ENCODE measurements at regions not wholly inside any gene's neighbourhood (a gene's known extent, or its start where the extent isn't known, plus 50 kb on each side); places are given as distances from the start of the nearest gene placed in this dataset.

DNA sequence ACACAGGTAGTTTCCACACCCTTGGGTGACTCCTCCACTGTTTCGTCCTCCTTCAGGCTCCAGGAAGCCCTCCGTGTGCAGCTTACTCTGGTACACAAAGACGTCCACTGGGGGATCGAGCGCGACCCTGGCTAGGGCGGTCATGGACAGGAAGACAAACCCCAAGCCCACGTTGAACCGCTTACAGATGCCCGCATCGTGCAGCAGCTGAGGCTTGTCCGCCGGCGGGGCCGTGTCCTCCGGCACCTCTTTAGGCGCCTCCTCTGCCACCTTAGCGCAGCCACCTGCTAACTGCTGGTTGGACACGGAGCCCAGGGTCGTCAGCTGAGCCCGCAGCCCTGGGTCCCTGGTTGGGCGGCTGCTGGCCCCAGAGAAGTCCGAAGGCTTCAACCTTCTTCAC is 309.0 kb upstream of the BTBD3 start:
- TF ChIP-seq SIN3A (IDR thresholded peaks at IDR 0.05; ENCODE audit: borderline replicate concordance, low read depth, low read length) (no peak), POLR2AphosphoS5 (IDR thresholded peaks at IDR 0.05; ENCODE audit: low read depth, low read length) (no peak), ZMYM4 (CRISPR knock-in tag; IDR thresholded peaks at IDR 0.05) (no peak), POLR2A (IDR thresholded peaks at IDR 0.05; ENCODE audit: insufficient read depth in 1 of 2, low read depth in 2 of 2, low read length in 2 of 2) (no peak), ZKSCAN1 (IDR thresholded peaks at IDR 0.05; ENCODE audit: low read length) (no peak)
- TF ChIP-seq, protein P1, sequence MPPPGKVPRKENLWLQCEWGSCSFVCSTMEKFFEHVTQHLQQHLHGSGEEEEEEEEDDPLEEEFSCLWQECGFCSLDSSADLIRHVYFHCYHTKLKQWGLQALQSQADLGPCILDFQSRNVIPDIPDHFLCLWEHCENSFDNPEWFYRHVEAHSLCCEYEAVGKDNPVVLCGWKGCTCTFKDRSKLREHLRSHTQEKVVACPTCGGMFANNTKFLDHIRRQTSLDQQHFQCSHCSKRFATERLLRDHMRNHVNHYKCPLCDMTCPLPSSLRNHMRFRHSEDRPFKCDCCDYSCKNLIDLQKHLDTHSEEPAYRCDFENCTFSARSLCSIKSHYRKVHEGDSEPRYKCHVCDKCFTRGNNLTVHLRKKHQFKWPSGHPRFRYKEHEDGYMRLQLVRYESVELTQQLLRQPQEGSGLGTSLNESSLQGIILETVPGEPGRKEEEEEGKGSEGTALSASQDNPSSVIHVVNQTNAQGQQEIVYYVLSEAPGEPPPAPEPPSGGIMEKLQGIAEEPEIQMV (CRISPR knock-in tag; IDR thresholded peaks at IDR 0.05; ENCODE audit: low read depth): no peak
- TF ChIP-seq, protein P2, sequence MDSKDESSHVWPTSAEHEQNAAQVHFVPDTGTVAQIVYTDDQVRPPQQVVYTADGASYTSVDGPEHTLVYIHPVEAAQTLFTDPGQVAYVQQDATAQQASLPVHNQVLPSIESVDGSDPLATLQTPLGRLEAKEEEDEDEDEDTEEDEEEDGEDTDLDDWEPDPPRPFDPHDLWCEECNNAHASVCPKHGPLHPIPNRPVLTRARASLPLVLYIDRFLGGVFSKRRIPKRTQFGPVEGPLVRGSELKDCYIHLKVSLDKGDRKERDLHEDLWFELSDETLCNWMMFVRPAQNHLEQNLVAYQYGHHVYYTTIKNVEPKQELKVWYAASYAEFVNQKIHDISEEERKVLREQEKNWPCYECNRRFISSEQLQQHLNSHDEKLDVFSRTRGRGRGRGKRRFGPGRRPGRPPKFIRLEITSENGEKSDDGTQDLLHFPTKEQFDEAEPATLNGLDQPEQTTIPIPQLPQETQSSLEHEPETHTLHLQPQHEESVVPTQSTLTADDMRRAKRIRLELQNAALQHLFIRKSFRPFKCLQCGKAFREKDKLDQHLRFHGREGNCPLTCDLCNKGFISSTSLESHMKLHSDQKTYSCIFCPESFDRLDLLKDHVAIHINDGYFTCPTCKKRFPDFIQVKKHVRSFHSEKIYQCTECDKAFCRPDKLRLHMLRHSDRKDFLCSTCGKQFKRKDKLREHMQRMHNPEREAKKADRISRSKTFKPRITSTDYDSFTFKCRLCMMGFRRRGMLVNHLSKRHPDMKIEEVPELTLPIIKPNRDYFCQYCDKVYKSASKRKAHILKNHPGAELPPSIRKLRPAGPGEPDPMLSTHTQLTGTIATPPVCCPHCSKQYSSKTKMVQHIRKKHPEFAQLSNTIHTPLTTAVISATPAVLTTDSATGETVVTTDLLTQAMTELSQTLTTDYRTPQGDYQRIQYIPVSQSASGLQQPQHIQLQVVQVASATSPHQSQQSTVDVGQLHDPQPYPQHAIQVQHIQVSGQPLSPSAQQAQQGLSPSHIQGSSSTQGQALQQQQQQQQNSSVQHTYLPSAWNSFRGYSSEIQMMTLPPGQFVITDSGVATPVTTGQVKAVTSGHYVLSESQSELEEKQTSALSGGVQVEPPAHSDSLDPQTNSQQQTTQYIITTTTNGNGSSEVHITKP (CRISPR knock-in tag; IDR thresholded peaks at IDR 0.05; ENCODE audit: low read depth): no peak
- TF ChIP-seq, protein P3, sequence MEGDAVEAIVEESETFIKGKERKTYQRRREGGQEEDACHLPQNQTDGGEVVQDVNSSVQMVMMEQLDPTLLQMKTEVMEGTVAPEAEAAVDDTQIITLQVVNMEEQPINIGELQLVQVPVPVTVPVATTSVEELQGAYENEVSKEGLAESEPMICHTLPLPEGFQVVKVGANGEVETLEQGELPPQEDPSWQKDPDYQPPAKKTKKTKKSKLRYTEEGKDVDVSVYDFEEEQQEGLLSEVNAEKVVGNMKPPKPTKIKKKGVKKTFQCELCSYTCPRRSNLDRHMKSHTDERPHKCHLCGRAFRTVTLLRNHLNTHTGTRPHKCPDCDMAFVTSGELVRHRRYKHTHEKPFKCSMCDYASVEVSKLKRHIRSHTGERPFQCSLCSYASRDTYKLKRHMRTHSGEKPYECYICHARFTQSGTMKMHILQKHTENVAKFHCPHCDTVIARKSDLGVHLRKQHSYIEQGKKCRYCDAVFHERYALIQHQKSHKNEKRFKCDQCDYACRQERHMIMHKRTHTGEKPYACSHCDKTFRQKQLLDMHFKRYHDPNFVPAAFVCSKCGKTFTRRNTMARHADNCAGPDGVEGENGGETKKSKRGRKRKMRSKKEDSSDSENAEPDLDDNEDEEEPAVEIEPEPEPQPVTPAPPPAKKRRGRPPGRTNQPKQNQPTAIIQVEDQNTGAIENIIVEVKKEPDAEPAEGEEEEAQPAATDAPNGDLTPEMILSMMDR (CRISPR knock-in tag; IDR thresholded peaks at IDR 0.05): no peak
- TF ChIP-seq, protein P4, sequence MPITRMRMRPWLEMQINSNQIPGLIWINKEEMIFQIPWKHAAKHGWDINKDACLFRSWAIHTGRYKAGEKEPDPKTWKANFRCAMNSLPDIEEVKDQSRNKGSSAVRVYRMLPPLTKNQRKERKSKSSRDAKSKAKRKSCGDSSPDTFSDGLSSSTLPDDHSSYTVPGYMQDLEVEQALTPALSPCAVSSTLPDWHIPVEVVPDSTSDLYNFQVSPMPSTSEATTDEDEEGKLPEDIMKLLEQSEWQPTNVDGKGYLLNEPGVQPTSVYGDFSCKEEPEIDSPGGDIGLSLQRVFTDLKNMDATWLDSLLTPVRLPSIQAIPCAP (CRISPR knock-in tag; IDR thresholded peaks at IDR 0.05; ENCODE audit: low read depth): no peak
